GM18502 (cell line): ENCODE measurements at regions not wholly inside any gene's neighbourhood (a gene's known extent, or its start where the extent isn't known, plus 50 kb on each side); places are given as distances from the start of the nearest gene placed in this dataset.
"Not testable (repeated sequence)": the region's sequence is repeated elsewhere in the genome, so short reads cannot be mapped to it uniquely, and the experiment has no call there.

Experiments used
- ATAC-seq: cut with Tn5 transposase; IDR thresholded peaks from one replicate; pipeline ENCODE4 v1.9.1; 2021; ENCODE audit warnings: mild to moderate bottlenecking; ENCODE audit not compliant: unreplicated experiment, poor library complexity

GRCh38 chr4:73348185-73348584 lies 55.9 kb upstream of the ALB start:
- ATAC-seq: no peak

GRCh38 chr4:73347497-73347896 lies 56.6 kb upstream of the ALB start:
- ATAC-seq: no peak

- ATAC-seq: no peak
Measured at GRCh38 chr4:73345399-73345975, 58.6 kb upstream of the ALB start.

GRCh38 chr4:73344106-73344505 lies 60.0 kb upstream of the ALB start:
- ATAC-seq: no peak

GRCh38 chr4:73343432-73343831 lies 60.7 kb upstream of the ALB start:
- ATAC-seq: no peak

- ATAC-seq: peak; percentile 67
Measured at GRCh38 chr4:73341454-73341853, 62.6 kb upstream of the ALB start.

GRCh38 chr4:73340917-73341316 lies 63.2 kb upstream of the ALB start:
- ATAC-seq: no peak

- no peak for ATAC-seq
Measured at GRCh38 chr4:73335679-73336078, 68.4 kb upstream of the ALB start.

GRCh38 chr4:73332012-73332411 lies 72.1 kb upstream of the ALB start:
- not testable (repeated sequence) for ATAC-seq

- ATAC-seq: no peak
Measured at GRCh38 chr4:73329300-73329699, 70.7 kb upstream of the ANKRD17 start.

GRCh38 chr4:73325776-73326175 lies 67.2 kb upstream of the ANKRD17 start:
- not testable (repeated sequence) for ATAC-seq

- no peak for ATAC-seq
Measured at GRCh38 chr4:73317092-73317491, 58.5 kb upstream of the ANKRD17 start.

- no peak for ATAC-seq
Measured at GRCh38 chr4:73315091-73315490, 56.5 kb upstream of the ANKRD17 start.

- ATAC-seq: no peak
Measured at GRCh38 chr4:73312967-73313366, 54.4 kb upstream of the ANKRD17 start.

GRCh38 chr4:73311428-73311827 lies 52.8 kb upstream of the ANKRD17 start:
- ATAC-seq: no peak

GRCh38 chr4:73309211-73309610 lies 50.6 kb upstream of the ANKRD17 start:
- ATAC-seq: no peak
